Duodenal mucosa (tissue), 2 donors: ENCODE measurements at regions not wholly inside any gene's neighbourhood (a gene's known extent, or its start where the extent isn't known, plus 50 kb on each side); places are given as distances from the start of the nearest gene placed in this dataset.

Experiments
- H3K27ac ChIP-seq: one replicate; pipeline ENCODE4 v1.7.0; 2013; ENCODE audit warnings: low read depth, low read length
- H3K27me3 ChIP-seq, 2 donors: one replicate each; pipeline ENCODE4 v1.7.0; 2013; ENCODE audit warnings: low read length in 2 of 2, control low read depth in 1 of 2; ENCODE audit not compliant: insufficient read depth in 2 of 2, control insufficient read depth in 1 of 2
- H3K36me3 ChIP-seq, 2 donors: one replicate each; pipeline ENCODE4 v1.7.0; 2013; ENCODE audit warnings: low read length in 2 of 2, control low read depth in 1 of 2; ENCODE audit not compliant: insufficient read depth in 2 of 2, control insufficient read depth in 1 of 2
- H3K4me1 ChIP-seq, 2 donors: one replicate each; pipeline ENCODE4 v1.7.0; 2013; ENCODE audit warnings: low read length in 2 of 2, control low read depth in 1 of 2; ENCODE audit not compliant: insufficient read depth in 2 of 2, control insufficient read depth in 1 of 2
- H3K4me3 ChIP-seq, 2 donors: one replicate each; pipeline ENCODE4 v1.7.0; 2013; ENCODE audit warnings: low read length in 2 of 2, low read depth in 1 of 2
- H3K9ac ChIP-seq, 2 donors: one replicate each; pipeline ENCODE4 v1.7.0; 2013; ENCODE audit warnings: low read length in 2 of 2, low read depth in 1 of 2
- H3K9me3 ChIP-seq, 2 donors: one replicate each; pipeline ENCODE4 v1.7.0; 2013; ENCODE audit warnings: low read length in 2 of 2, control low read depth in 1 of 2; ENCODE audit not compliant: control insufficient read depth in 1 of 2

DNA sequence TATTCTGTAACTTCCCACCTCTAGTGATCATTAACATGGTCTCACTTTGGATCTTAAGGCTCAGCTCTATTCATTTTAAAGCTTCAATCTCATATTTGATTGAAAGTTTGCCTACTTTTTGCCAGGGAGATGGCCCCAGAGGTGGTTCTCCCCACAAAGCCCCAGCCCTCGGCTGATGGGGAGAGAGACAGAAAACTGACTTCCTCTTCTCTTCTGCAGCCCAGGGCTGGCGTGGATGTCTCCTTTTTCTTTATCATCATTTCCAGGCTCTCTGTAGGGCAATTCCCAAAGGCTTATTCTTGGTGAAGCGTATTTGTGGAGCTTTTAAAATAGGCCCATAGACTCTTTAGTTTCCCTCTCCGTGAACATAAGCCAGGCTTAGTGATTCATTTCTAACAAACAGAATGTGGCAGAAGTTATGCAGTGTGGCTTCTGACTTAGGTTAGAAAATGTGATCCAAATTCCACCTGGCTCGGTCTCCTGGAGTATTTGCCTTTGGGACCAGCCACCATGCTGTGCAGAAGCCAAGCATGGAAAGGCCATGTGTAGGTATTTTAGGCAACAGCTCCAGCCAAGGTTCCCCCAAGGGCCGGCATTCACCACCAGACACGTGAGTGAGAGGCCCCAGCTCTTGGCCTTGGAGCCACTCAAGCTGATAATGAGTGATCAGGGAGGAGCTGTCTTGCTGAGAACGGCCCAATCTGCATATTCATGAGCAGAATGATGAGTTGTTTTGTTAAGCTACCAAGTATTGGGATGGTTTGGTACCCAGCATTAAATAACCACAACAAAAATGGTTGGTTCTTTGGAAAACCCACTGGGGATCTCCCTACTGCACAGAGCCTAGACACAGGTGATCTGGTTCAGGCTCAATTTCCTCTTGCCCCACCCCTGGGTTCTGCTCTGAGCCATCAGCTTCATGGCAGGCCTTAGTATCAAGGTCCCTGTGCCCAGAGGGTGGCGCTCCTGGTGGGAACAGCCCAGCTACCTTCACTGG is 353.2 kb upstream of the PROK2 start:
- H3K27me3 ChIP-seq: no peaks in the 10 kb centered on the region
- H3K27ac ChIP-seq: no peak overlapping the region
- H3K4me1 ChIP-seq: no peaks in the 10 kb centered on the region
- no peaks in the 10 kb centered on the region for H3K36me3 ChIP-seq
- no peak overlapping the region for H3K4me3 ChIP-seq
- no peaks in the 10 kb centered on the region for H3K9me3 ChIP-seq
- H3K9ac ChIP-seq: no peak overlapping the region

DNA sequence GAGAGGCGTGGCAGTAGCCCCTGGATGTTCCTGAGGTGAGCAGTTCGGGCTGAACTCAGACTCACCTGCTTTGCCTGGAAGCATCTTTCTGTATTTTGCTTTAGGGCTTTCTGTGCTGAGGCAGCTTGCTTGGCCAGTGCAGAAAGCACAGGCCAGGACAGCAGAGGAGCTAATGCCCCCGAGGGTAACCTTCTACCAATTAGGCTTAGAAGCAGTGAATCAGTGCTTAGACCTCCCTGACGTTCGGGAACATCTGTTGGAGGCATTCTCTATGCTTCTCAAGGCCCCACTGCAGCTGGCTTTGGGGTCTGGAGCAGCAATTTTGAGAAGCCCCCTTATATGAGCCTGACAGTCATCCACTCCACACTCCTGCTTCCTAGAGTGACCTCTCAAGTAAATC is 350.7 kb upstream of the PROK2 start:
- Histone ChIP-seq H3K9ac (no peak overlapping the region), H3K4me1 (no peaks in the 10 kb centered on the region), H3K9me3 (no peaks in the 10 kb centered on the region), H3K27ac (no peak overlapping the region), H3K4me3 (no peak overlapping the region), H3K36me3 (no peaks in the 10 kb centered on the region), H3K27me3 (no peaks in the 10 kb centered on the region)

DNA sequence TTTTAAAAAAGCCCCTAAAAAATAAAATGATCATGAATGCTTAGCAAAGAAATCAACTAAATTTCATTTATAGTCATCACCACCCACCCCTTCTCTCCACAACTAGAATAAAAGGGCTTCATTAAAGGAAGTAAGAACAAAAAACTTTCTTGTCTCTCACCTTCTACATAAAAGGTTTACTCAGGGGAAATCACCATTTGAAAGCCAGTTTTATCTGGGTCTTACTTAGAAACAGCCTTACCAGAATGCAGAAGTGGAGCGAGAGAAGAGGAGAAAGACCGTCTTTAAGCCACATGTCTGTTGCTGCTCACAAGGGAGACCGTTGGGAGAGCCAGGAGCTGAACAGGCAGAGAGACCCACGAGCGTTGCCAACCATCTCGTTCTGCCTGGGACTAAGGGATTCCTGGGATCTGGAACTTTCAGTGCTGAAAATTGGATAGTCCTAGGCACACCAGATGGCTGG is 350.1 kb upstream of the PROK2 start:
- Histone ChIP-seq H3K36me3 (no peaks in the 10 kb centered on the region), H3K4me3 (no peak overlapping the region), H3K4me1 (no peaks in the 10 kb centered on the region), H3K27me3 (no peaks in the 10 kb centered on the region), H3K27ac (no peak overlapping the region), H3K9ac (no peak overlapping the region), H3K9me3 (no peaks in the 10 kb centered on the region)

DNA sequence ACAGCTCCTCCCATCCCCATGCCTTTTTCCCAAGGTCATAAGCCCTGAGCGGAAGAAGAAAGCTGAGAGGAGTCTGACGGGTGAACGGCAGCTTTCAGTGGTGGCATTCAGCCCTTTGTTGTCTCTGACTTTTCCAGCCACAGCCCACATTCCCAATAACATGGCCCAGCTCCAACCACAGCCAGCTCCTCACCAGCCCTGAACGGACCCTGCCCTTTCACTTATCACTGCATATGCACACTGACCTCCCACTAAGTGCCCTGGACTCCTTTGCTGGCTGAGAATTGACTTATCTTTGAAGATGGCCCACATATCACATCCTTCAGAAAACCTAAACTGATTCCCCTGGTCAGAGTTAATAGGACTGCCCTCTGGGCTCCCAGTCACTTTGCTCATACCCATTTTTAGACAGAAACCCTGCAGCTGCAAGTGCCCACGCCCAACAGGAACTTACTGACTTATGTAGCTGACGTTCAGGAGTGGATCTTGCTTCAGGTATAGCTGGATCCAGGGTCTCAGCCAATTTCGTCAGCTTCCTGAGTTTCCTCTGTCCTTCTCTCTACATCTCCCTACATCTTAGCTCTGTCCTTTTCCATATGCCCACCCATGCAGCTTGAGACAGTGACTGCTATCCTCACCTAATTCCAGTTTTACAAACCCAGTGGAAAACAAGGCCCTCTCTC is 348.5 kb upstream of the PROK2 start:
- Histone ChIP-seq H3K4me1 (no peaks in the 10 kb centered on the region), H3K4me3 (no peak overlapping the region), H3K27ac (no peak overlapping the region), H3K27me3 (no peaks in the 10 kb centered on the region), H3K36me3 (no peaks in the 10 kb centered on the region), H3K9ac (no peak overlapping the region), H3K9me3 (no peaks in the 10 kb centered on the region)

DNA sequence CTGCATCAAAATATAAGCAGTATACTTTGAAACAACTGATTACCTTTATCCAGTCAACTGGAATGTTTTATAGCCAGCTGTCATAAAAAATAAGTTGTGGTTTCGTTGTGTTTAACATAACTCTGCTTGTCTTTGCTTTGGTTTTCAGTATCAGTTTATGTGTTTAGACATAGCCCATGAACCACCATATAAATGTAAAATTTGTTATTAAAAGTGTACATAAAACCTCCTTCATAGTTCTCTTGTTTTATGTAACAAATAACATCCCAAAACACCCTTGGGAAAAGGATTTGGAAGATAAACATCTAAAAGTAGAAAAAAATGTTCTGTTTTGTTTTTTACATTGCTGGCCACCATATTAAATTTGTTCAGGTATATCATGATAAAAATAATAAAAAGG is 347.0 kb upstream of the PROK2 start:
- no peaks in the 10 kb centered on the region for H3K36me3 ChIP-seq
- no peaks in the 10 kb centered on the region for H3K9me3 ChIP-seq
- no peak overlapping the region for H3K9ac ChIP-seq
- no peaks in the 10 kb centered on the region for H3K27me3 ChIP-seq
- no peak overlapping the region for H3K4me3 ChIP-seq
- H3K27ac ChIP-seq: no peak overlapping the region
- H3K4me1 ChIP-seq: peaks cover 0 to 6% of the 10 kb centered on the region in 2 donors

DNA sequence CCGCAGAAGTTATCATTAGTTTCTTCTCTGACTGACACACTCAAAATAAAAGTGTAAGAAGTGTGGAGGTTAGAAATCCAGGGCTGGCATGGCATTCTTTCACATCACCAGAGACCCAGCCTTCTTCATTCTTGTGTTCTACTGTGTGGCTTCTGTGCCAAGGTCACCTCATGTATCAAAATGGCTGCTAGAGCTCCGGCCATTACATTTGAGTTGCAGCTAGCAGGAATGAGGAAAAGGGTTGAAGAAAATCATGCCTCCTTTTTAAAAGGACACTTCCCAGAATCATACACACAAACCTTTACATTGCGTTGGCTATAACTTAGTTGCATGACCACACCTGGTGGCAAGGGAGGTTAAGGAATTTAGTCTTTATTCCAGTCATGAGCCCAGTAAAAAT is 345.6 kb upstream of the PROK2 start:
- peaks cover 0 to 6% of the 10 kb centered on the region in 2 donors for H3K4me1 ChIP-seq
- no peaks in the 10 kb centered on the region for H3K36me3 ChIP-seq
- no peaks in the 10 kb centered on the region for H3K27me3 ChIP-seq
- H3K4me3 ChIP-seq: no peak overlapping the region
- no peaks in the 10 kb centered on the region for H3K9me3 ChIP-seq
- no peak overlapping the region for H3K9ac ChIP-seq
- no peak overlapping the region for H3K27ac ChIP-seq

DNA sequence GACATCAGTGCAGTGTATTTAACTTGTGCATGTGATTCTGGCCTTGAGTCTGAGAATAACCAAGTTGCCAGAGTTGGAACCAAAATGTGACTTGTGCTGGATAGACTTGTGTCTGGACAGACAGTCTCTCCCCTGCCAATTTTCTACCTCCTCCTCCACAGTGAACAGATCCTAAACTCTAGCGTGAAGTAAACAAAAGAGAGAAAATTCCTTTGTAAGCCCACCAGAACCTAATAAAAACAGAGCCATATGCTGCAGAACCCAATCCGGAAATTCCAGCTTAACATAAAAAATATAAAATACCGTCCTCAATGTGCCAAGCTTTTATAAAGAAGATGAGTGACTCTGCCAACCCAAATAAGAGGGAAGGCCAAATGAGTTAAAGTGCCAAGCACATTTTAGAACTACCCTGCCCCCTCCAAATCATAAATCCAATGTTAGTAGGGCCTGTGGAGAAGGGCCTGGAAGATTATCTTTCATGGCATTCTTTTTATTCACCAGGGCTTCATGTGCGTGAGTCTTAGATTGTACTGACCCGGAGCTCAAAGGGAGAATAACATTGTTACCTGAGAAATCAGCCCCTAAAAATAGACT is 344.6 kb upstream of the PROK2 start:
- Histone ChIP-seq H3K27me3 (no peaks in the 10 kb centered on the region), H3K27ac (no peak overlapping the region), H3K4me3 (no peak overlapping the region), H3K9ac (no peak overlapping the region), H3K36me3 (no peaks in the 10 kb centered on the region), H3K9me3 (no peaks in the 10 kb centered on the region), H3K4me1 (peaks cover 0 to 6% of the 10 kb centered on the region in 2 donors)

DNA sequence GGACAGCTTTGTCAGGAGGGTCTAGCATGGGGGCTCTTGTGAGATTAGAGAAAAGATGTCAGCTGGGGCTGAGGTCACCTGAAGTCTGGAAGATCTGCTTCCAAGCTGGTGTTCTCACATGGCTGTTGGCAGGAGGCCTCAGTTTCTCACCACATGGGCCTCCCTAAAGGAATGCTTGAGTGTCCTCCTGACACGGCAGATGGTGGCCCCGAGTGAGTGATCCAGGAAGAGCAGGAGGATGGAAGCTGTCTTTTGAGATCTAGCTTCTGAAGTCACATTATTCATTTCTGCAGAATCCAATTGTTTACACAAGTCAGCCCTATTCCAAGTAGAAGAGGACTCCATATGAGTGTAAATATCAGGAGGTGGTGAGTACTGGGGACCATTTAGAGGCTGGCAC is 344.0 kb upstream of the PROK2 start:
- Histone ChIP-seq H3K9ac (no peak overlapping the region), H3K4me1 (peaks cover 0 to 6% of the 10 kb centered on the region in 2 donors), H3K27me3 (no peaks in the 10 kb centered on the region), H3K36me3 (no peaks in the 10 kb centered on the region), H3K27ac (no peak overlapping the region), H3K9me3 (no peaks in the 10 kb centered on the region), H3K4me3 (no peak overlapping the region)

DNA sequence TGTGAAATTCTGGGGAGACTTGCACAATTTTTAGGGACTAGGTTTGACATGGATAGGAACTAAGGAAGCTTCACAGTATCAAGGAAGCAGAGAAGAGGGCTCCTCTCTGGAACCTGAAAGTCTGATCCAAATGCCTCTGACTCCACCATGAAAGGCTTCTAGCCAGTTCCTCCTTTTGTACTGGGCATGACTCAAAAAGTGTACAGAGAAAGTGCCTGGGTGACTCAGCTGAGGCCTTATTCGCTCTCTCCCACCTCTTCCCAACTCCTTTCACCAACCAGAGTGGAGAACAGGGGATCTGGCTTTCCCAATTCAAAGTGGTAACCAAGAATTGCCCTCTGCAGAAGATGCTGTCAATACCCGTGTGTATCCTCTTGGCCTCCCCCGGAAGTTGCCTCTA is 342.9 kb upstream of the PROK2 start:
- Histone ChIP-seq H3K9ac (no peak overlapping the region), H3K4me3 (no peak overlapping the region), H3K9me3 (no peaks in the 10 kb centered on the region), H3K4me1 (peaks cover 0 to 6% of the 10 kb centered on the region in 2 donors), H3K27me3 (no peaks in the 10 kb centered on the region), H3K36me3 (no peaks in the 10 kb centered on the region), H3K27ac (no peak overlapping the region)

DNA sequence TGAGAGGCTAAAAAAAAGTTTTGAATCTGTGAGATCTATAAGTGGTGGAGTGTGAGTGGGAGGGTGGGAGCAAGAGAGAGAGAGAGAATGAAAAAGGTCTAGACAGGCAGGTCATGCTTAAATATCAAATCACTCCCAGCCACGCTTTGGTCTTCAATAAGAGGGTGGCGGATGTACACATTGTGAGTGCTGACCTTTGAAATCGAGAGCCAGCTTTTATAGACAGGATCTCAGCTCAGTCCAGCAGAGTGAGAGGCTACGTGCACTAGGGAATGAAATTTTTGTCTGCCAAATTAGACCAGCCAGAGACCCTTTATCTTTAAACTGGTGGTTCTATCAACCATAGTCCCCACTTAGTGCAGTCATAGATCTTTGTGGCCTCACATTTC is 342.3 kb upstream of the PROK2 start:
- Histone ChIP-seq H3K27ac (no peak overlapping the region), H3K36me3 (no peaks in the 10 kb centered on the region), H3K4me1 (peaks cover 0 to 6% of the 10 kb centered on the region in 2 donors), H3K27me3 (no peaks in the 10 kb centered on the region), H3K9me3 (no peaks in the 10 kb centered on the region), H3K4me3 (no peak overlapping the region), H3K9ac (no peak overlapping the region)
